HG03520 (cell line): ENCODE measurements at regions not wholly inside any gene's neighbourhood (a gene's known extent, or its start where the extent isn't known, plus 50 kb on each side); places are given as distances from the start of the nearest gene placed in this dataset.
"Not testable (repeated sequence)": the region's sequence is repeated elsewhere in the genome, so short reads cannot be mapped to it uniquely, and the experiment has no call there.

ENCODE experiments used
- ATAC-seq: cut with Tn5 transposase; IDR thresholded peaks from one replicate; pipeline ENCODE4 v1.9.1; 2021; ENCODE audit warnings: mild to moderate bottlenecking, moderate library complexity; ENCODE audit not compliant: unreplicated experiment

- no peak for ATAC-seq
Measured at GRCh38 chr3:95789111-95789510, 1025.3 kb upstream of the EPHA6 start.

DNA sequence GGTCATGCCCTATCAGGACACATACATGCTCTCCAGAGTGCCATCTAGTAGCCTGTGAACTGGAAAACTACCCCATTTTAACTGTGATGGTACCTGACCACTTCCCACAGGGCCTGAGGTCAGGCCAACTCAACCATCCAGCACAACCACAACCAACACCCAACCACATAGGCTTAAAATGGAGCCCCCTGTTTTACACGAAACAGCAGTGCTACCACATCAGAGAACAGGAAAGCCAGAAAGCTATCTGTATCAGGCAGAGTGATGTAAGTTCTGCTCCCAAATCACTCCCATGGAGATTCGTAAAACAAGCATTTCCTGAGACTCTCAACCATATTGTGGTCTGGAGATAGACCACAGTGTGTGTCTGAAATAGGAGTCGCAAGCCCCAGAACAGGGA, 1017.3 kb upstream of the EPHA6 start:
- ATAC-seq: no peak

DNA sequence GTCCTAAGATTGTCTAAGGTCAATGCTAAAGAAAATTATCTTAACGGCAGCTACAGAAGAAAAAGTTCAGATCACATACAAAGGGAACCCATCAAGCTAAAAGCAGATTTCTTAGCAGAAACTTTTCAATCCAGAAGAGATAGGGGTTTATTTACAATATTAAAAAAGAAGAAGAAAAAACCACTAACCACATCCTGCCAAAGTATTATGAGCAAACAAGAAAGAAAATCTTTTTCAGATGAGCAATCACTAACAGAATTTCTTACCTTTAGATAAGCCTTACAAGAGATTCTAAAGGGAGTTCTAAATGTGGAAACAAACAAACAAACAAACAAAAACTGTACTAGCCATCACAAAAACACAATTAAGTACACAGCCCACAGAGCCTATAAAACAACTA, 1015.8 kb upstream of the EPHA6 start:
- ATAC-seq: no peak

DNA sequence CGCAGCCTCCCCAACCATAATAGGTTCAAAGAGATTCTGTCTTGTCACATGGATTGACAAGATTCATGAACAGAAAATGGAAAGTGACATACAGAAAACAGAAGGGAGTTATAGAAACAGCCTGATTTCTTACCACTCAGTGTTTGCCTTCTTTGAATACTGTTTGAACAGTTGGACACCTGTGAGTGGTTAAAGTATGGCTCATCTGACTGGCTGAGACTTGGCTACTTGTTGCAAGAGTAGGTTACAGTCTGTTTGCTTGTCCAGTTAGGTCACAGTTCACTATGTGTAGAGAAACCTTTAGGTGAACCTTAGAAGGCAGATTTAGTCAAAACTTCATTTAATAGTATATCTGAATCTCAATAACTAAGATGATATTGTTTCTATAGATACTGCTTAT, 1003.9 kb upstream of the EPHA6 start:
- no peak for ATAC-seq

- ATAC-seq: no peak
Measured at GRCh38 chr3:95813244-95813643, 1001.1 kb upstream of the EPHA6 start.

- ATAC-seq: no peak
Measured at GRCh38 chr3:95815828-95816227, 998.6 kb upstream of the EPHA6 start.

- ATAC-seq: no peak
Measured at GRCh38 chr3:95826419-95826818, 988.0 kb upstream of the EPHA6 start.

GRCh38 chr3:95832146-95832545, 982.2 kb upstream of the EPHA6 start:
- ATAC-seq: no peak

GRCh38 chr3:95860628-95861027, 953.8 kb upstream of the EPHA6 start:
- not testable (repeated sequence) for ATAC-seq

DNA sequence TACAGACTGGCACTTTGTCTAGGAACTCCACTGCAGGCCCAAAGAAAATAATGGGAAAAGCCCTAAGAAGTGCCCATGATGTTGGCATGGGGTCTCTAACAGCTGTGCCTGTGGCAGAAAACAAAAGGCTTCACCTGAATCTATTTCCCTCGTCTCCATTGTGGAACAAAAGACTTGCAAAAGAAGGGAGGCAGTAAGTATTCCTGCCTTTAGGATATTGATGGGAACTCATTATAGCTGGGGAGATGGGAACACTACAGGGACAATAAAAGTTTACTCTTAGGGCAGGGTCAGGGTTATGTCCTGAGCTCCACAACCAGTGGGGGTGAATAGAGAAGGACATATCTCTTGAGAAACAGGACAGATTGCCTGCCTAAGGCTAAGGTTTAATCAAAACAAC, 930.6 kb upstream of the EPHA6 start:
- ATAC-seq: no peak

DNA sequence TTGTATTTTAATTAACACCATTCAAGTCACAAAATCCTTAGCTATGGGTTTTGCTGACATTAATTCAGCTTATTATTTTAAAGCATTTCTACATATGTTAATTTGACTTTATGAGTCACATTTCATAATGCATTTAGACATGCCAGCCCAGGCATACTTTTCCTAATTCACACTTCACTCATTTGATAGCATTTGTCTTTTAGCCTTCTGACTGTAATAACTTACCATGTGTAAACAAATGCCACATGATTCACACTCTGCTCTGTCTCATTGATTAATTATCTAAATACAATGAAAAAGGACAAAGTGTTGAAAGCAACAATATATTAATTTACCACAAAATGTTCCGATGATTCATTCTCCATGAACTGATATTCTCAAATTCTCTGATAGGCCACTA, 927.8 kb upstream of the EPHA6 start:
- no peak for ATAC-seq

DNA sequence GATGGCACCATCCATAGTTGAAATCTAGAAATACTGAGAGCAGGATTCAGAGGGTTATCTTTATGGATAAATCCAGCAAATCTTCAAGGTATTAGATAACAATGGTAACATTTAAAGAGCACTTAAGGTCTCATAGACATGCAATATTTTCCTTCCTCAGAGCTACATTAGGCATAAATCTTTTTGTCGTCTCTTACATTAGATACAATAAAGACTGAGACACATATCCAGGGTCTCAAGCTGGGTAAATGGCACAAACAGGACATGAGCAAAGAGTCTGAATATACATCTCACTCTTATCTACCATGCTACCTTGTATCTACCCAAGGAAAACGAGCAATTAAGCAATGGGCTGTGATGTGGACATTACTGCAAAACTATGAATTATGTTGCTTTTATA, 927.3 kb upstream of the EPHA6 start:
- no peak for ATAC-seq

DNA sequence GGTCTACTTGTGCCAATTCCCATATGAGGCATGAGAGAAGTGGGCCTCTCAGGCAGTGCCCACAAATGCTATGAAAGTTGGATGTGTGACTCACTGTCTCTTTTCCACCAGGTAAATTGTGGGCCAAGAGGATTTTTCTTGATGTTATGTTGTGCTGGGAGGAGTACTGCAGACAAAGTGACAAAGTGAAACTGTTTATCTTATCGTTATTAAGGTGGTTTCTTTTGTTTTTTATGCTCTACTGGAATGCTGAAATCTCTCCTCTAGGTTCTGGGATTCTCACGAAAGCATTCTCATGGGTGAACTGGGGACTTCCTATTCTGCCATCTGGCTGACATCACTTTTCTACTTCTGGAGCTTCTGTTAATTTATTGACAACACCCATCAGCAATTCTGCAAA, 919.6 kb upstream of the EPHA6 start:
- no peak for ATAC-seq

DNA sequence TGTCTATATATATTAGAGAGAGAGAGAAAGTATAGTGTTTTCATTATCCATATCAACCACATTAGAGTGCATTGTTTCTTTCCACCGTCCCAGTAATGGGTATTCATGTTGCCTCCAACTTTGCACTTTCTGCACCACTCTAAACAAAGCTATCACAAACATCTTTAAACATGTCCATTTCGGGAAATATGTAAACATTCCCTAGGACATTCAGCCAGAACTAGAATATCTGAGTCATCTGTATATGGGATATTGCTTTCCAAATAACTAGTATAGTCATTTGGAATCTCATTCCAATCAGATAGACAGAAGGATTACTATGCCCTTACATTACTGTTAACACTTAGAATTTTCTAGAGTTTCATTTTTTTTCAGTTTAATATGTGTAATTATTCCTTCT, 914.9 kb upstream of the EPHA6 start:
- no peak for ATAC-seq

- ATAC-seq: no peak
Measured at GRCh38 chr3:95899911-95900310, 914.5 kb upstream of the EPHA6 start.

DNA sequence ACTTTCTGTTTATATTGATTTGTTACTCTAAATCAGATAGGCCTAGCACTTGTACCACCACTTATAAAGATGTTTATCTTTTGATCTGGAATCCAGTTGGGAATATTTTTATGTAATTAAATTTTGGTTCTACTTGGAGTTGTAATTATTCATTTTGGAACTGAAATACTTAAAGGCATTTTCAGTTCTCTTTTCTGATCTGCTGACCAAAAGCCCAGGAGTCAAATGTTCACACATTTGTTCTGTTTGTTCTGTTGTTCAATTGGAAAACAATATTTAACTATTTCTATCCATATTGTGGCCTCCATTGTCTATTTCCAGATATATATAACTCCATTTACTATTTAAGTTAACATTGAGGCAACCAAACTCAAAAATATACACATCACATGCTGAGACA, 912.4 kb upstream of the EPHA6 start:
- ATAC-seq: no peak

DNA sequence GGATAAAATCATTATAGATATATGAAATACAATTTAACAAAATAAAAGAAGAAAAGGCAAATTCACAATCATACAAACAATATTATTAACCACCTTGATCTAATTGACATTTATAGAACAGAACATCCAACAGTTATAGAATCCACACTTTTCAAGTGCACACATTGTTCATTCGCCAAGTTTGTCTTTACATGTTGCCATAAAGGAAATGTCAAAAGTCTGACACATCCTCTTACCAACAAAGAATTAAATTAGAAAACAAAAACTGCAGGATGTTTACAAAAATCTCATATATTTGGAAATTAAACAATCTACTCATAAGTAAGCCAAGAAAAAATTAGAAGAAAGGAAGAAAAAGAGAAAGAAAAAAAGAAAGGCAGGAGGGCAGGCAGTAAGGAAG, 909.2 kb upstream of the EPHA6 start:
- no peak for ATAC-seq

GRCh38 chr3:95911767-95912166, 902.6 kb upstream of the EPHA6 start:
- no peak for ATAC-seq

GRCh38 chr3:95923496-95924210, 890.7 kb upstream of the EPHA6 start:
- no peak for ATAC-seq

GRCh38 chr3:95926904-95927501, 887.4 kb upstream of the EPHA6 start:
- no peak for ATAC-seq

GRCh38 chr3:95934181-95934580, 880.2 kb upstream of the EPHA6 start:
- no peak for ATAC-seq

DNA sequence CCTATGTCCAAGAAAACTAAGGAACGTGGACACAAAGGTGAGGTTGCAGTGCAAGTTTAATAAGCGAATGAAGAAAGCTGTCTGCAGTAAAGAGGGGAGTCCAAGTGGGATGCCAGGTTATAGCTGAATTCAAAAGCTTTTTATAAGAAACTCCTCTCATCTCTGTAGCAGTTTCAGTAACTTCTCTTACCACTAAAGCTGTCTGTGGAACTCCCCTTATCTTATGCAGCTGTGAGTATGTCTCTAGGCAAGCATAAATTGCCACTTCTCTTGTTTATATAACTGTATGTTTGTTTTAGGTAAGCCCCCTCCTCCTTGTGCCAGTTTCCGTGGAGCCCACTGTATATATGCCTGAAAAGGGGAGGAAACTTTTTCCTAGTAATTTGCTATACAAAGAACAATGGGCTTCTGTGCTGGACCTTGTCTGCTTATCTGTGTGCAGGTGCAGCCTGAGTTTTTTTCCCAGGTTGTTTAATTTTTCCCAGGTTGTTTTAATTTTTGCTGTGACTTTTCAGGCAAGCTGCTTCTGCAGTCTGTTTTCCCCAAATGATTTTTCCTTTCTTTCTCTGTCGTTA, 875.1 kb upstream of the EPHA6 start:
- no peak for ATAC-seq
